Neural progenitor cell (in vitro differentiated cells): ENCODE measurements at regions not wholly inside any gene's neighbourhood (a gene's known extent, or its start where the extent isn't known, plus 50 kb on each side); places are given as distances from the start of the nearest gene placed in this dataset.

Experiments
- CTCF ChIP-seq: fragments of 200-600 bp; sonication (generic); IDR thresholded peaks from 2 replicates; pipeline ENCODE4 v1.5.1; 2017; ENCODE audit warnings: antibody characterized with exemption, mild to moderate bottlenecking
- EZH2 ChIP-seq: fragments of 200-600 bp; sonication (generic); IDR thresholded peaks from 2 replicates; pipeline ENCODE4 v1.6.1; 2017; ENCODE audit warnings: antibody characterized with exemption, mild to moderate bottlenecking, moderate library complexity

- no peak for TF ChIP-seq CTCF
- no peak for TF ChIP-seq EZH2
These were observed 421.5 kb upstream of the SEL1L start for GRCh38 chr14:81955123-81955522.
